ENCODE measurements at regions not wholly inside any gene's neighbourhood (a gene's known extent, or its start where the extent isn't known, plus 50 kb on each side); places are given as distances from the start of the nearest gene placed in this dataset.

- no peak for TF ChIP-seq CTCF (IDR thresholded peaks at IDR 0.05; ENCODE audit: low read depth, low read length, poor library complexity, severe bottlenecking)
- TF ChIP-seq EZH2phosphoT487 (IDR thresholded peaks at IDR 0.05; ENCODE audit: borderline replicate concordance, low read length) = no peak
Observed at GRCh38 chr9:86733929-86734328, 213.4 kb downstream of the GAS1 start.

Data from DOHH2 (cell line).